Stomach (tissue), 4 donors: ENCODE measurements at regions not wholly inside any gene's neighbourhood (a gene's known extent, or its start where the extent isn't known, plus 50 kb on each side); places are given as distances from the start of the nearest gene placed in this dataset.

Experiments
- CTCF ChIP-seq, 7 experiments: fragments of 450-650 bp in 4 of 7; fragments of 200-600 bp in 3 of 7; sonication (generic) in 3 of 7; IDR thresholded peaks; one replicate each; pipeline ENCODE4 v1.5.1; 2016 to 2019; ENCODE audit warnings: antibody characterized with exemption in 7 of 7, control low read depth in 2 of 7, mild to moderate bottlenecking in 1 of 7
- POLR2A ChIP-seq, 4 donors: fragments of 450-650 bp; IDR thresholded peaks; one replicate each; pipeline ENCODE4 v1.6.1; 2016; ENCODE audit warnings: antibody characterized with exemption in 4 of 4, control low read depth in 2 of 4, mild to moderate bottlenecking in 1 of 4, moderate library complexity in 1 of 4
- POLR2AphosphoS5 ChIP-seq, 3 donors: sonication (generic); formaldehyde crosslinking; IDR thresholded peaks; one replicate each; pipeline ENCODE4 v1.6.1; 2016; ENCODE audit warnings: antibody characterized with exemption in 3 of 3

DNA sequence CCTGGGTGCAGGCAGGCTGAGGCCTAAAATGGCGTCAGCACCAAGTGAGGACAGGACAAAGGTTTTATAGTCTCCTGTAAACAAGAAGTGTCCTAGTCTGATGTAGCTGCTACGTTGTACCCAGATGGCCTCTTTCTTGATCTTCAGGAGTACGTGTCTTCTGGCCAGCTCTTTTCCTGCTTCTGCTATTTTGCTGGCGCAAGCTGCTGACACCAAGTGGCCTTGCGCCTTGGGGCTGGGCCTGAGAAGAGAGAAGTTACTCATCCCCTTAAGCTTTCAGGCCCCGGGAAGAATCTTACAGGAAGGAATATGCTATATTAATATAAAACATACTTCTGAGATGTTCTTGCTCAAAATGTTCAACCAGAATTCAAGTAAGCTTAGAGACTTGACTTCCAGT lies 605.2 kb downstream of the GALC start:
- TF ChIP-seq CTCF (IDR thresholded peaks at IDR 0.05) (no peak), POLR2A (IDR thresholded peaks at IDR 0.05) (no peak), POLR2AphosphoS5 (IDR thresholded peaks at IDR 0.05) (no peak)
